ENCODE measurements at regions not wholly inside any gene's neighbourhood (a gene's known extent, or its start where the extent isn't known, plus 50 kb on each side); places are given as distances from the start of the nearest gene placed in this dataset.

DNA sequence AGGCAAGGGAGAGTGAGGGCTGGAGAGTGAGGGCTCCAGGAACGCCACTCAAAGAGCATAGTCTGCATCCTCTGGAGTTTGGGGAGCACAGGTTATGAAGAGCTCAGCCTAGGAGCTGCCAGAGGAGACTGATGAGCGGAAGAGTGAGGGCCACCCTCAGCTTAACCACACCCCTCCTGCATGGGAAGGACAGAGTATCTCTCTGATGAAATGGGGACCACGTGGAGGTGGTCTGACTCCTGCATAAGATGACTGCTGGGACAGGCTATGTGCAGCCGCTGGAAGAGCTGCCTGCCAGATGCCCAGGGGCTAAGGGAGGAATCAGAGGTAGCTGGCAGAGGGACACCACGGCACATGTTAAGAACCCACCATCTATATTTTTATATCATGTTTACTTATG is 162.9 kb upstream of the POU2AF2 start:
- H3K27me3 ChIP-seq (ENCODE audit: insufficient read depth, insufficient read length), result no peaks in the 10 kb centered on the region
- DNase-seq (ENCODE audit: low read depth, low spot score), result no peak
- no peaks in the 10 kb centered on the region for H3K9me3 ChIP-seq (ENCODE audit: insufficient read depth, low read length)
- no peaks in the 10 kb centered on the region for H3K36me3 ChIP-seq (ENCODE audit: insufficient read depth, insufficient read length, low read length)
- H3K4me1 ChIP-seq (ENCODE audit: insufficient read depth, insufficient read length), result no peaks in the 10 kb centered on the region
- no peak overlapping the region for H3K9ac ChIP-seq (ENCODE audit: insufficient read length, low read depth)
- no peak overlapping the region for H3K4me3 ChIP-seq (ENCODE audit: insufficient read length, low read depth)
- no peak for TF ChIP-seq ZNF274 (IDR thresholded peaks at IDR 0.05; ENCODE audit: low read depth, low read length)
- no peak for TF ChIP-seq SUZ12 (IDR thresholded peaks at IDR 0.05; ENCODE audit: extremely low read depth, insufficient read depth, insufficient read length)
- no peak for TF ChIP-seq YY1 (IDR thresholded peaks at IDR 0.05; ENCODE audit: insufficient read depth, insufficient read length)

GRCh38 chr11:111081021-111081511 is 164.5 kb upstream of the POU2AF2 start:
- Histone ChIP-seq H3K36me3 (ENCODE audit: insufficient read depth, insufficient read length, low read length) (no peaks in the 10 kb centered on the region), H3K4me1 (ENCODE audit: insufficient read depth, insufficient read length) (no peaks in the 10 kb centered on the region), H3K27me3 (ENCODE audit: insufficient read depth, insufficient read length) (no peaks in the 10 kb centered on the region), H3K9me3 (ENCODE audit: insufficient read depth, low read length) (no peaks in the 10 kb centered on the region), H3K4me3 (ENCODE audit: insufficient read length, low read depth) (no peak overlapping the region), H3K9ac (ENCODE audit: insufficient read length, low read depth) (no peak overlapping the region)
- TF ChIP-seq SUZ12 (IDR thresholded peaks at IDR 0.05; ENCODE audit: extremely low read depth, insufficient read depth, insufficient read length), result no peak
- no peak for TF ChIP-seq YY1 (IDR thresholded peaks at IDR 0.05; ENCODE audit: insufficient read depth, insufficient read length)
- TF ChIP-seq ZNF274 (IDR thresholded peaks at IDR 0.05; ENCODE audit: low read depth, low read length), result no peak
- DNase-seq (ENCODE audit: low read depth, low spot score), result no peak

- Histone ChIP-seq H3K36me3 (ENCODE audit: insufficient read depth, insufficient read length, low read length) (no peaks in the 10 kb centered on the region), H3K4me3 (ENCODE audit: insufficient read length, low read depth) (no peak overlapping the region), H3K9me3 (ENCODE audit: insufficient read depth, low read length) (no peaks in the 10 kb centered on the region), H3K9ac (ENCODE audit: insufficient read length, low read depth) (no peak overlapping the region), H3K4me1 (ENCODE audit: insufficient read depth, insufficient read length) (no peaks in the 10 kb centered on the region), H3K27me3 (ENCODE audit: insufficient read depth, insufficient read length) (no peaks in the 10 kb centered on the region)
- TF ChIP-seq ZNF274 (IDR thresholded peaks at IDR 0.05; ENCODE audit: low read depth, low read length) (no peak), YY1 (IDR thresholded peaks at IDR 0.05; ENCODE audit: insufficient read depth, insufficient read length) (no peak), SUZ12 (IDR thresholded peaks at IDR 0.05; ENCODE audit: extremely low read depth, insufficient read depth, insufficient read length) (no peak)
- DNase-seq (ENCODE audit: low read depth, low spot score), result no peak
Observed at GRCh38 chr11:111077530-111078322, 167.8 kb upstream of the POU2AF2 start.

- Histone ChIP-seq H3K4me3 (ENCODE audit: insufficient read length, low read depth) (no peak overlapping the region), H3K9ac (ENCODE audit: insufficient read length, low read depth) (no peak overlapping the region), H3K27me3 (ENCODE audit: insufficient read depth, insufficient read length) (no peaks in the 10 kb centered on the region), H3K4me1 (ENCODE audit: insufficient read depth, insufficient read length) (no peaks in the 10 kb centered on the region), H3K9me3 (ENCODE audit: insufficient read depth, low read length) (no peaks in the 10 kb centered on the region; the same call in 1 of the 2 replicates), H3K36me3 (ENCODE audit: insufficient read depth, insufficient read length, low read length) (no peaks in the 10 kb centered on the region)
- peak; percentile 28 for DNase-seq (ENCODE audit: low read depth, low spot score)
- no peak for TF ChIP-seq YY1 (IDR thresholded peaks at IDR 0.05; ENCODE audit: insufficient read depth, insufficient read length)
- TF ChIP-seq SUZ12 (IDR thresholded peaks at IDR 0.05; ENCODE audit: extremely low read depth, insufficient read depth, insufficient read length), result no peak
- TF ChIP-seq ZNF274 (IDR thresholded peaks at IDR 0.05; ENCODE audit: low read depth, low read length), result no peak
Observed at GRCh38 chr11:111069066-111069465, 176.5 kb upstream of the POU2AF2 start.

DNA sequence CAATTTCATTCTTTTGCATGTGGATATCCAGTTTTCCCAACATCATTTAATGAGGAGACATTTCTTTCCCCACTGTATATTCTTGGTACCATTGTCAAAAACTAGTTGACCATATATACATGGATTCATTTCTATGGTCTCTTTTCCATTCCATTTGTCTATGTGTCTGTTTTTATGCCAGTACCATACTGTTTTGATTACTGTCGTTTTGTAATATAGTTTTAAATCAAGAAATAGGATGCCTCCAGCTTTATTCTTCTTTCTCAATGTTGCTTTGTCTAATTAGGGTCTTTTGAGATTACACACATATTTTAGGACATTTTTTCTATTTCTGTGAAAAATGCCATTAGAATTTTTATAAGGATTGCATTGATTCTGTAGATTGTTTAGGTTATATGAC is 177.5 kb upstream of the POU2AF2 start:
- Histone ChIP-seq H3K4me3 (ENCODE audit: insufficient read length, low read depth) (no peak overlapping the region), H3K36me3 (ENCODE audit: insufficient read depth, insufficient read length, low read length) (no peaks in the 10 kb centered on the region), H3K27me3 (ENCODE audit: insufficient read depth, insufficient read length) (no peaks in the 10 kb centered on the region), H3K9ac (ENCODE audit: insufficient read length, low read depth) (no peak overlapping the region), H3K4me1 (ENCODE audit: insufficient read depth, insufficient read length) (no peaks in the 10 kb centered on the region), H3K9me3 (ENCODE audit: insufficient read depth, low read length) (no peaks in the 10 kb centered on the region; the same call in 1 of the 2 replicates)
- no peak for DNase-seq (ENCODE audit: low read depth, low spot score)
- TF ChIP-seq ZNF274 (IDR thresholded peaks at IDR 0.05; ENCODE audit: low read depth, low read length) (no peak), SUZ12 (IDR thresholded peaks at IDR 0.05; ENCODE audit: extremely low read depth, insufficient read depth, insufficient read length) (no peak), YY1 (IDR thresholded peaks at IDR 0.05; ENCODE audit: insufficient read depth, insufficient read length) (no peak)

DNA sequence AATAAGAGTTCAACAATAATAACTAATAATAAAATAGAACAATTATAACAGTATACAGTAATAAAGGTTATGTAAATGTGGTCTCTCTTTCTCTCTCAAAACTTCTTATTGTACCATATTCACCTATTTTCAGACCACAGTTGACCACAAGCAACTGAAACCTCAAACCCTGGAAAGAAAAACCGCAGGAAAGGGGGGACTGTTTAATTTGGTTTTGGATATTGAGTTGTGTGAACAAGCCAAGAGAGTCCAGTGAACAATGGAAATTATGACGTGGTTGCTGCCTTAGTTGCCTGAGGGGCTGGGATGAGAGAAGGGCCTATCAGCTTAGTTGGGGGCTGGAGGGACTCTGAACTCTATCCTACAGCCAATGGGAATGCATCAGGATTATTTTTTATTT is 178.7 kb upstream of the POU2AF2 start:
- Histone ChIP-seq H3K36me3 (ENCODE audit: insufficient read depth, insufficient read length, low read length) (no peaks in the 10 kb centered on the region), H3K9me3 (ENCODE audit: insufficient read depth, low read length) (no peaks in the 10 kb centered on the region; the same call in 1 of the 2 replicates), H3K4me3 (ENCODE audit: insufficient read length, low read depth) (no peak overlapping the region), H3K9ac (ENCODE audit: insufficient read length, low read depth) (no peak overlapping the region), H3K4me1 (ENCODE audit: insufficient read depth, insufficient read length) (no peaks in the 10 kb centered on the region), H3K27me3 (ENCODE audit: insufficient read depth, insufficient read length) (no peaks in the 10 kb centered on the region)
- TF ChIP-seq SUZ12 (IDR thresholded peaks at IDR 0.05; ENCODE audit: extremely low read depth, insufficient read depth, insufficient read length) (no peak), YY1 (IDR thresholded peaks at IDR 0.05; ENCODE audit: insufficient read depth, insufficient read length) (no peak)
- DNase-seq (ENCODE audit: low read depth, low spot score), result no peak

DNA sequence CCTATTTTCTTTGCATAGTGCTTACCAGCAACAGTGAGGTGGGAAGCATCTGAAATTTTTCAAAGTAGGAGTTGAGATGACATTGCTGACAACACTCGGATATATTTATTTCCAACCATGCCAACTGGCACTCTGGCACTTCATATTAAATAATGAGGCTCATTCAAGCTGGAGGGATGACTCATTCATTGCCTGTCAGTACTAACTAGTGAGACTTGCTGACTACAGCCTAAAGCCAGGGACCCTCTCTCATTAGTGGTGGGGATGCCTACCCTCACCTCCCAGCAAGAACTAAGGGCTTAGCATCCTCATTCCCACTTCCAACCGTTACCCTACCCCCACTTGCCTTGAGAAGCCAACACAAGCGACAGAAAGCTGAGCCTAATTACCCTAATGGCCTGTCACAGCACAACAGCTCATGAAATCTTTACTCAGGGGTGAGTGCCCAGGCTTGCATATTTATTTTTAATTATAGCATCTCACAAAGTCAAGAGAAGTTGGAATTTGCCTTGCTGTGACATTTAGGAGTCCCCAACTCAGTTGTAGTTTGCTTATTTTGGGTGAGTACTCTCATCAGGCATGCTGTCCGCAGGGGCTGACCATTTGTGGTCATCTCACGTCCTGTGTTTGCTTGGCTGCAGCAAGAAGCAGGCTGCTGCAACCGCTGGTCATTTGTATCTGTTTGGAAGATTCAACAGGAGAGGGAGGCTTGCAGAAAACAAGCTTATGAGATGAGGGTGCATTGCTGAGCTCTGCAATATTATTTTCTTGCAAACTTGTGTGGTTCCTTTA is 181.6 kb upstream of the POU2AF2 start:
- Histone ChIP-seq H3K9me3 (ENCODE audit: insufficient read depth, low read length) (no peaks in the 10 kb centered on the region; the same call in 1 of the 2 replicates), H3K27me3 (ENCODE audit: insufficient read depth, insufficient read length) (no peaks in the 10 kb centered on the region), H3K4me3 (ENCODE audit: insufficient read length, low read depth) (no peak overlapping the region), H3K9ac (ENCODE audit: insufficient read length, low read depth) (no peak overlapping the region), H3K4me1 (ENCODE audit: insufficient read depth, insufficient read length) (no peaks in the 10 kb centered on the region), H3K36me3 (ENCODE audit: insufficient read depth, insufficient read length, low read length) (no peaks in the 10 kb centered on the region)
- TF ChIP-seq ZNF274 (IDR thresholded peaks at IDR 0.05; ENCODE audit: low read depth, low read length) (no peak), YY1 (IDR thresholded peaks at IDR 0.05; ENCODE audit: insufficient read depth, insufficient read length) (no peak), SUZ12 (IDR thresholded peaks at IDR 0.05; ENCODE audit: extremely low read depth, insufficient read depth, insufficient read length) (no peak)
- DNase-seq (ENCODE audit: low read depth, low spot score), result no peak
